ENCODE measurements at regions not wholly inside any gene's neighbourhood (a gene's known extent, or its start where the extent isn't known, plus 50 kb on each side); places are given as distances from the start of the nearest gene placed in this dataset.

- Histone ChIP-seq H2BK20ac (ENCODE audit: low read length) (no peak overlapping the region), H3K36me3 (ENCODE audit: control insufficient read depth in 2 of 4, insufficient read depth in 4 of 4, low read length in 3 of 4) (no peaks in the 10 kb centered on the region), H3K9me3 (ENCODE audit: insufficient read depth in 2 of 2, low read depth in 1 of 2, low read length in 1 of 2) (no peaks in the 10 kb centered on the region), H3K18ac (ENCODE audit: extremely low read depth, low read length) (no peak overlapping the region), H3K23ac (ENCODE audit: insufficient read length) (no peak overlapping the region), H3K23me2 (ENCODE audit: low read depth, low read length) (no peaks in the 10 kb centered on the region), H4K20me1 (replicated peaks in 1 of 2; ENCODE audit: control insufficient read depth in 1 of 2, insufficient read depth in 2 of 2, low read length in 2 of 2) (no peaks in the 10 kb centered on the region), H3K27ac (ENCODE audit: low read depth, low read length) (no peak overlapping the region), H3K56ac (replicated peaks; ENCODE audit: insufficient read length, low read depth, low read length) (no peak overlapping the region), H2BK15ac (ENCODE audit: low read length) (no peak overlapping the region), H2BK120ac (replicated peaks; ENCODE audit: low read depth, low read length) (no peak overlapping the region), H3K27me3 (replicated peaks in 1 of 4; ENCODE audit: control insufficient read depth in 3 of 4, extremely low read depth in 1 of 4, insufficient read depth in 3 of 4, low read length in 3 of 4) (no peaks in the 10 kb centered on the region), H2BK5ac (ENCODE audit: low read depth, low read length) (no peak overlapping the region), H3K4me1 (replicated peaks in 1 of 4; ENCODE audit: control insufficient read depth in 3 of 4, insufficient read depth in 4 of 4, low read length in 3 of 4) (0 out of 7 replicates have a peak, but pooled peaks cover 0 to 2% (median 0%) of the 10 kb centered on the region in 4 experiments), H4K5ac (ENCODE audit: insufficient read length, low read depth, low read length) (no peak overlapping the region), H4K8ac (ENCODE audit: extremely low read depth, insufficient read depth, low read length) (no peak overlapping the region), H3K79me2 (ENCODE audit: control insufficient read depth in 1 of 2, insufficient read depth in 2 of 2, low read length in 2 of 2) (no peaks in the 10 kb centered on the region), H2AK5ac (ENCODE audit: low read depth, low read length) (no peak overlapping the region), H2BK12ac (ENCODE audit: low read depth, low read length) (no peak overlapping the region), H3K4me3 (ENCODE audit: extremely low read depth in 1 of 4, insufficient read depth in 2 of 4, low read depth in 3 of 4, low read length in 4 of 4) (no peak overlapping the region), H3K4me2 (ENCODE audit: insufficient read depth in 1 of 2, low read depth in 2 of 2, low read length in 2 of 2) (no peak overlapping the region), H3K4ac (replicated peaks; ENCODE audit: insufficient read length, low read depth, low read length) (no peak overlapping the region), H4K91ac (replicated peaks; ENCODE audit: insufficient read length, low read length) (no peak overlapping the region), H2AFZ (ENCODE audit: low read length) (no peak overlapping the region), H3K14ac (ENCODE audit: insufficient read length) (no peak overlapping the region), H3K79me1 (ENCODE audit: low read depth, low read length) (no peaks in the 10 kb centered on the region), H3K9ac (replicated peaks in 1 of 4; ENCODE audit: extremely low read depth in 1 of 4, low read depth in 3 of 4, low read length in 3 of 4) (no peak overlapping the region)
- POLR2A ChIA-PET (ENCODE audit: partially characterized antibody): no interaction called here
- DNase-seq (ENCODE audit: low read depth in 1 of 2, low spot score in 2 of 2): no peak
- FAIRE-seq: no peak
- 82% methylated on average over 3 of the region's 3 CpGs; no CpG with 5 or more reads in 1 of the 2 experiments for WGBS, 2 experiments (ENCODE audit: extremely low coverage in 1 of 2, insufficient coverage in 1 of 2, insufficient read length in 1 of 2, insufficient replicate concordance in 2 of 2, low coverage in 1 of 2, low lambda C conversion rate in 2 of 2, missing lambda C conversion rate in 1 of 2)
- CTCF ChIA-PET (ENCODE audit: partially characterized antibody): no interaction called here
- TF ChIP-seq MAX (IDR thresholded peaks at IDR 0.05) (no peak), GABPA (IDR thresholded peaks at IDR 0.05; ENCODE audit: borderline replicate concordance, insufficient read depth, low read length) (no peak), SP1 (IDR thresholded peaks at IDR 0.05; ENCODE audit: low read depth, low read length) (no peak), E2F6 (IDR thresholded peaks at IDR 0.05) (no peak), SIN3A (conservative IDR thresholded peaks at IDR 0.05 in 1 of 2, IDR thresholded peaks at IDR 0.05 in 1 of 2; ENCODE audit: low read depth in 1 of 2, low read length in 2 of 2) (no peak), RFX5 (IDR thresholded peaks at IDR 0.05; ENCODE audit: borderline replicate concordance, low read depth, low read length) (no peak), USF2 (IDR thresholded peaks at IDR 0.05; ENCODE audit: low read length) (no peak), BACH1 (IDR thresholded peaks at IDR 0.05; ENCODE audit: low read length) (no peak), SRF (IDR thresholded peaks at IDR 0.05; ENCODE audit: low read depth, low read length) (no peak), ATF3 (IDR thresholded peaks at IDR 0.05; ENCODE audit: insufficient read depth, low read depth, low read length) (no peak), BRCA1 (IDR thresholded peaks at IDR 0.05; ENCODE audit: low read depth, low read length) (no peak)
These were observed 682.2 kb upstream of the AMOT start for GRCh38 chrX:113522814-113523213.
